ENCODE measurements at regions not wholly inside any gene's neighbourhood (a gene's known extent, or its start where the extent isn't known, plus 50 kb on each side); places are given as distances from the start of the nearest gene placed in this dataset.

DNA sequence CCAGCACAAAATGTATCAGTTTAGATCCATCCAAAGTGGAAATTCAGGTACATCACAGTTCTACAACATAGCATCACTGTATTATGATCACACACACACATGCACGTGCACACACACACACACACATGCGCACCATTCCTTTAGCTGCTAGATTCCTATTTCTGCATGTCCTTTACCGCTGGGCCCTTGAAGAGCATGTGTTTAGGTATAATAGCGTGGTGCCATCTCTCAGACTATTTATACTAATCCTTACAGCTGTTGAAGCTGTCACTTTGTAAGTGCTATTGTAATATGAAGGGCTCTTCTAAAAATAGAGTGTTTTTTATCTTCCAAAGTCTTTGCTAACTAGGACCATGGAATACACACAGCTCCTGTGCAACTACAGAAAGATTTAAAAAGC is 308.8 kb upstream of the TRPC7 start:
- no peak overlapping the region for H3K27ac ChIP-seq
- no peak for TF ChIP-seq POLR2A (IDR thresholded peaks at IDR 0.05)
- TF ChIP-seq, protein P1, sequence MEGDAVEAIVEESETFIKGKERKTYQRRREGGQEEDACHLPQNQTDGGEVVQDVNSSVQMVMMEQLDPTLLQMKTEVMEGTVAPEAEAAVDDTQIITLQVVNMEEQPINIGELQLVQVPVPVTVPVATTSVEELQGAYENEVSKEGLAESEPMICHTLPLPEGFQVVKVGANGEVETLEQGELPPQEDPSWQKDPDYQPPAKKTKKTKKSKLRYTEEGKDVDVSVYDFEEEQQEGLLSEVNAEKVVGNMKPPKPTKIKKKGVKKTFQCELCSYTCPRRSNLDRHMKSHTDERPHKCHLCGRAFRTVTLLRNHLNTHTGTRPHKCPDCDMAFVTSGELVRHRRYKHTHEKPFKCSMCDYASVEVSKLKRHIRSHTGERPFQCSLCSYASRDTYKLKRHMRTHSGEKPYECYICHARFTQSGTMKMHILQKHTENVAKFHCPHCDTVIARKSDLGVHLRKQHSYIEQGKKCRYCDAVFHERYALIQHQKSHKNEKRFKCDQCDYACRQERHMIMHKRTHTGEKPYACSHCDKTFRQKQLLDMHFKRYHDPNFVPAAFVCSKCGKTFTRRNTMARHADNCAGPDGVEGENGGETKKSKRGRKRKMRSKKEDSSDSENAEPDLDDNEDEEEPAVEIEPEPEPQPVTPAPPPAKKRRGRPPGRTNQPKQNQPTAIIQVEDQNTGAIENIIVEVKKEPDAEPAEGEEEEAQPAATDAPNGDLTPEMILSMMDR (IDR thresholded peaks at IDR 0.05): no peak
- intact Hi-C loops (cut with DNase I): no loop called here
- H3K9me3 ChIP-seq (replicated peaks in 1 of 3): no peaks in the 10 kb centered on the region
- no peak for DNase-seq
- H3K4me3 ChIP-seq: no peak overlapping the region
- H3K36me3 ChIP-seq (replicated peaks in 1 of 2): no peaks in the 10 kb centered on the region
- no peaks in the 10 kb centered on the region for H3K27me3 ChIP-seq
- H3K4me1 ChIP-seq (replicated peaks in 1 of 2): no peaks in the 10 kb centered on the region
- 79 to 84% (median 81%) methylated on average over 4 of the region's 4 CpGs for WGBS, 4 donors

DNA sequence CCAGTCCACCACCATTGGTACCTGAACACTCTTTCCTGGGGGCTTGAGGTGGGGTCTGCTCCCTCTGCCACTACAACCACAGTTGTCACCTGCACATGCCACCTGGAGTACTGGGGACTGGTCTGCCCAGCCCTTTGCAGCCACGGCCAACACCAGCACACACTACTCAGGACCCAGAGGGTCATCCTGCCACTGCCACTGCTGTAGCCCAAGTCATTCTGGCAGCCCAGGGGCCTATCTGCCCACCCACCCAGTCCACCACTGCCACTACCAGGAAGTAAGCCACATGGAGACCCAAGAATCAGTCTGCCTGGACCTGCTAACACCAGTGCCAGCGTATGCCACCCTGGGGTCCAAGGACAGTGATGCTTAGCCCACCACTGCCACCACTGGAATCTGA is 302.4 kb upstream of the TRPC7 start:
- 55 to 76% (median 75%) methylated on average over 2 of the region's 2 CpGs; no CpG with 5 or more reads in 1 of the 4 donors for WGBS, 4 donors
- DNase-seq: no peak
- intact Hi-C loops (cut with DNase I): no loop called here
- Histone ChIP-seq H3K4me1 (replicated peaks in 1 of 2) (no peaks in the 10 kb centered on the region), H3K36me3 (replicated peaks in 1 of 2) (no peaks in the 10 kb centered on the region), H3K27ac (no peak overlapping the region), H3K4me3 (no peak overlapping the region), H3K9me3 (replicated peaks in 1 of 3) (no peaks in the 10 kb centered on the region), H3K27me3 (no peaks in the 10 kb centered on the region)
- TF ChIP-seq, protein P1 (IDR thresholded peaks at IDR 0.05): no peak
- no peak for TF ChIP-seq POLR2A (IDR thresholded peaks at IDR 0.05)

DNA sequence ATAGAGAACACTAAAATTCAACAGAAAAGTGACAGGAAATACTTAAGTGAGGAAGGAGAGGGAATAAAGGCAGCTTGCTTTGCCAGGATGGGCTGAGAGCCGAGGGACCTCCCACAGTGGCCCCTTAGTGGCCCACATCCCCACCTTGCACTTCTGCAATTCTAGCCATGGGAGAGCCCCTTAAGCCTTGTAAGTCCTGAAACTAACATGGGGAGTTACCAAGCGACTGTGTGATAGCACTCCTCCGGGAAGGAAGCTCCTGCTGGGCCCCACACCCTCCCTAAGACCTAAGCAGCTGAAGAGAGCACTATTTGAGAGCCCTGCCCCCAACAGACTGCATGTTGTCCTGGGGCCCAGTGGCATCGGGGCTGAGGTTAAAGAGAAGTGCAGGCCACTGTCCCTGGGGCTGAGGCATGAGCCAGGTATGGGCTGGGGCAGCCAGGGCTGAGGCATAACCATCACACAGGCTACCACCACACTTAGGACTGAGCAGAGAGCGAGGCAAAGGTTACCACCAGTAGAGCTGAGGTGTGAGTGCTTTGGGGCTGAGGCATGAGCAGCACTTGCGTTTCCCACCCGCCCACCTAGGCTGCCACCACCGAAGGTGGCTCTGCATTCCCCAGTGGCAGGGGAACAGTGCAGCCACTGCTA is 301.8 kb upstream of the TRPC7 start:
- H3K4me3 ChIP-seq: no peak overlapping the region
- no peak for DNase-seq
- intact Hi-C loops (cut with DNase I): no loop called here
- no peaks in the 10 kb centered on the region for H3K27me3 ChIP-seq
- H3K27ac ChIP-seq: no peak overlapping the region
- H3K4me1 ChIP-seq (replicated peaks in 1 of 2): no peaks in the 10 kb centered on the region
- 56 to 71% (median 63%) methylated on average over 6 to 8 of the region's 8 CpGs for WGBS, 4 donors
- H3K9me3 ChIP-seq (replicated peaks in 1 of 3): no peaks in the 10 kb centered on the region
- no peaks in the 10 kb centered on the region for H3K36me3 ChIP-seq (replicated peaks in 1 of 2)
- TF ChIP-seq, protein P1 (IDR thresholded peaks at IDR 0.05): no peak
- TF ChIP-seq POLR2A (IDR thresholded peaks at IDR 0.05): no peak

DNA sequence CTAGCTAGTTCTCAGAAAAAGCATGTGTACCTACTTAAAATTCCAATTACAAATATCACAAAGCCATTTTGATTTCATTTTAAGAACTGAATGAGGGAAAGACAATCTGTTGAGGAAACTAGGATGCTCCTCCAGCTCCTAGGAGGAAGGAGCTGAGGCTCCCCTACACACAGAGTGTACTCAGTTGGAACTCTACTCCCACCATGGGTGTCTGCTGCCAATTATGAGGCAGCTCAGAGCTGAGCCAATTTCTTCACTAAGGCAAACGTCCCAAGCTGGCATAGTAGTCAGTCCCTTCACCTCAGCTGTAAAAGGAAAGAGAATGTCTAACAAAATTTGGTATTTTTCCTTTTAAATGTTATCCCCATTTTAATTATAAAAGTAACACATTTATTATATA is 300.0 kb upstream of the TRPC7 start:
- Histone ChIP-seq H3K36me3 (replicated peaks in 1 of 2) (no peaks in the 10 kb centered on the region), H3K4me1 (replicated peaks in 1 of 2) (no peaks in the 10 kb centered on the region), H3K27me3 (no peaks in the 10 kb centered on the region), H3K27ac (no peak overlapping the region), H3K4me3 (no peak overlapping the region), H3K9me3 (replicated peaks in 1 of 3) (no peaks in the 10 kb centered on the region)
- 36 to 67% (median 61%) methylated on average over 1 of the region's 1 CpG for WGBS, 4 donors
- intact Hi-C loops (cut with DNase I): no loop called here
- TF ChIP-seq POLR2A (IDR thresholded peaks at IDR 0.05): no peak
- TF ChIP-seq, protein P1 (IDR thresholded peaks at IDR 0.05): no peak
- DNase-seq: no peak
